ENCODE measurements at regions not wholly inside any gene's neighbourhood (a gene's known extent, or its start where the extent isn't known, plus 50 kb on each side); places are given as distances from the start of the nearest gene placed in this dataset.
A peak's percentile ranks its signal among the peaks of the same experiment; 100 is the strongest.

GRCh38 chr9:4423207-4423610, 67.1 kb upstream of the SLC1A1 start:
- Mint-ChIP-seq H3K4me1 (peaks cover 4 to 27% (median 17%) of the 10 kb centered on the region in 7 donors), H3K36me3 (no peaks in the 10 kb centered on the region), H3K27ac (no peak overlapping the region), H3K9me3 (peaks cover 0 to 2% (median 0%) of the 10 kb centered on the region in 11 donors), H3K4me3 (no peak overlapping the region), H3K27me3 (peaks cover 0 to 2% (median 0%) of the 10 kb centered on the region in 5 donors)
- Histone ChIP-seq H3K27ac (ENCODE audit: low read depth, low read length) (no peak overlapping the region), H3K4me3 (ENCODE audit: low read length) (no peak overlapping the region), H3K27me3 (ENCODE audit: control insufficient read depth in 2 of 2, insufficient read depth in 2 of 2, low read length in 2 of 2) (no peaks in the 10 kb centered on the region), H3K4me1 (ENCODE audit: control insufficient read depth in 2 of 2, insufficient read depth in 2 of 2, low read length in 2 of 2) (peaks cover 0 to 5% of the 10 kb centered on the region in 2 donors), H3K36me3 (ENCODE audit: control insufficient read depth in 2 of 3, insufficient read depth in 3 of 3, low read length in 3 of 3) (no peaks in the 10 kb centered on the region), H3K9me3 (ENCODE audit: control insufficient read depth in 2 of 3, low read length in 3 of 3) (no peaks in the 10 kb centered on the region)
- no peak for DNase-seq
- ATAC-seq, result no peak
- intact Hi-C loops (cut with micrococcal nuclease), result no loop called here
- ChIA-PET POLR2A (no interaction called here), CTCF (no interaction called here)

GRCh38 chr9:4422495-4422894, 67.8 kb upstream of the SLC1A1 start:
- peak overlapping the region in 7 of 10 donors; percentile 1 to 28 (median 12) for H3K4me3 Mint-ChIP-seq
- intact Hi-C loops (cut with micrococcal nuclease), result no loop called here
- H3K4me3 ChIP-seq (ENCODE audit: low read length), result no peak overlapping the region
- peaks cover 4 to 27% (median 17%) of the 10 kb centered on the region in 7 donors for H3K4me1 Mint-ChIP-seq
- H3K27ac ChIP-seq (ENCODE audit: low read depth, low read length), result no peak overlapping the region
- H3K9me3 Mint-ChIP-seq, result peaks cover 0 to 2% (median 0%) of the 10 kb centered on the region in 11 donors
- peaks cover 0 to 5% of the 10 kb centered on the region in 2 donors for H3K4me1 ChIP-seq (ENCODE audit: control insufficient read depth in 2 of 2, insufficient read depth in 2 of 2, low read length in 2 of 2)
- ATAC-seq, result peak; percentile 75
- no peaks in the 10 kb centered on the region for H3K36me3 ChIP-seq (ENCODE audit: control insufficient read depth in 2 of 3, insufficient read depth in 3 of 3, low read length in 3 of 3)
- peaks cover 0 to 2% (median 0%) of the 10 kb centered on the region in 5 donors for H3K27me3 Mint-ChIP-seq
- ChIA-PET POLR2A (no interaction called here), CTCF (interaction anchor here (0.6 kb wide), 1 partner anchor 271 kb away, joined by 3 read pairs; no protein-coding TSS in a partner anchor)
- H3K27me3 ChIP-seq (ENCODE audit: control insufficient read depth in 2 of 2, insufficient read depth in 2 of 2, low read length in 2 of 2), result no peaks in the 10 kb centered on the region
- DNase-seq, result peak in 6 of 9 donors; percentile 15 to 50 (median 34)
- peak overlapping the region in 5 of 9 donors; percentile 0 to 43 (median 1) for H3K27ac Mint-ChIP-seq
- no peaks in the 10 kb centered on the region for H3K9me3 ChIP-seq (ENCODE audit: control insufficient read depth in 2 of 3, low read length in 3 of 3)
- no peaks in the 10 kb centered on the region for H3K36me3 Mint-ChIP-seq

GRCh38 chr9:4421847-4422246, 68.4 kb upstream of the SLC1A1 start:
- CTCF ChIA-PET, result interaction anchor here (0.6 kb wide), 1 partner anchor 271 kb away, joined by 3 read pairs; no protein-coding TSS in a partner anchor
- Mint-ChIP-seq H3K4me3 (peak overlapping the region in 1 of 10 donors; percentile 16), H3K36me3 (no peaks in the 10 kb centered on the region), H3K9me3 (peaks cover 0 to 2% (median 0%) of the 10 kb centered on the region in 11 donors), H3K4me1 (peaks cover 4 to 27% (median 17%) of the 10 kb centered on the region in 7 donors), H3K27ac (peak overlapping the region in 3 of 9 donors; percentile 0 to 10 (median 1)), H3K27me3 (peaks cover 0 to 6% (median 0%) of the 10 kb centered on the region in 5 donors)
- Histone ChIP-seq H3K27me3 (ENCODE audit: control insufficient read depth in 2 of 2, insufficient read depth in 2 of 2, low read length in 2 of 2) (no peaks in the 10 kb centered on the region), H3K4me1 (ENCODE audit: control insufficient read depth in 2 of 2, insufficient read depth in 2 of 2, low read length in 2 of 2) (peaks cover 0 to 5% of the 10 kb centered on the region in 2 donors), H3K36me3 (ENCODE audit: control insufficient read depth in 2 of 3, insufficient read depth in 3 of 3, low read length in 3 of 3) (no peaks in the 10 kb centered on the region), H3K9me3 (ENCODE audit: control insufficient read depth in 2 of 3, low read length in 3 of 3) (no peaks in the 10 kb centered on the region), H3K27ac (ENCODE audit: low read depth, low read length) (no peak overlapping the region), H3K4me3 (ENCODE audit: low read length) (no peak overlapping the region)
- intact Hi-C loops (cut with micrococcal nuclease), result no loop called here
- no peak for ATAC-seq
- no peak for DNase-seq
- POLR2A ChIA-PET, result no interaction called here

- CTCF ChIA-PET, result no interaction called here
- Mint-ChIP-seq H3K4me3 (no peak overlapping the region), H3K36me3 (no peaks in the 10 kb centered on the region), H3K9me3 (peaks cover 0 to 2% (median 0%) of the 10 kb centered on the region in 11 donors), H3K4me1 (peaks cover 4 to 27% (median 17%) of the 10 kb centered on the region in 7 donors), H3K27ac (no peak overlapping the region), H3K27me3 (peaks cover 0 to 6% (median 0%) of the 10 kb centered on the region in 5 donors)
- no peak overlapping the region for H3K27ac ChIP-seq (ENCODE audit: low read depth, low read length)
- no peak overlapping the region for H3K4me3 ChIP-seq (ENCODE audit: low read length)
- H3K36me3 ChIP-seq (ENCODE audit: control insufficient read depth in 2 of 3, insufficient read depth in 3 of 3, low read length in 3 of 3), result no peaks in the 10 kb centered on the region
- POLR2A ChIA-PET, result no interaction called here
- intact Hi-C loops (cut with micrococcal nuclease), result no loop called here
- H3K9me3 ChIP-seq (ENCODE audit: control insufficient read depth in 2 of 3, low read length in 3 of 3), result no peaks in the 10 kb centered on the region
- ATAC-seq (no peak), DNase-seq (no peak)
- peaks cover 0 to 5% of the 10 kb centered on the region in 2 donors for H3K4me1 ChIP-seq (ENCODE audit: control insufficient read depth in 2 of 2, insufficient read depth in 2 of 2, low read length in 2 of 2)
- H3K27me3 ChIP-seq (ENCODE audit: control insufficient read depth in 2 of 2, insufficient read depth in 2 of 2, low read length in 2 of 2), result no peaks in the 10 kb centered on the region
Observed at GRCh38 chr9:4420351-4420750, 69.9 kb upstream of the SLC1A1 start.

GRCh38 chr9:4417578-4418325, 72.5 kb upstream of the SLC1A1 start:
- ChIA-PET POLR2A (no interaction called here), CTCF (no interaction called here)
- ATAC-seq (no peak), DNase-seq (no peak)
- intact Hi-C loops (cut with micrococcal nuclease), result no loop called here
- Histone ChIP-seq H3K27me3 (ENCODE audit: control insufficient read depth in 2 of 2, insufficient read depth in 2 of 2, low read length in 2 of 2) (no peaks in the 10 kb centered on the region), H3K27ac (ENCODE audit: low read depth, low read length) (no peak overlapping the region), H3K36me3 (ENCODE audit: control insufficient read depth in 2 of 3, insufficient read depth in 3 of 3, low read length in 3 of 3) (no peaks in the 10 kb centered on the region), H3K4me1 (ENCODE audit: control insufficient read depth in 2 of 2, insufficient read depth in 2 of 2, low read length in 2 of 2) (peaks cover 0 to 2% of the 10 kb centered on the region in 2 donors), H3K9me3 (ENCODE audit: control insufficient read depth in 2 of 3, low read length in 3 of 3) (no peaks in the 10 kb centered on the region), H3K4me3 (ENCODE audit: low read length) (no peak overlapping the region)
- Mint-ChIP-seq H3K4me3 (no peak overlapping the region), H3K27ac (no peak overlapping the region), H3K9me3 (peaks cover 0 to 2% (median 0%) of the 10 kb centered on the region in 11 donors), H3K27me3 (peaks cover 0 to 6% (median 0%) of the 10 kb centered on the region in 5 donors), H3K4me1 (peaks cover 4 to 19% (median 16%) of the 10 kb centered on the region in 7 donors), H3K36me3 (peaks cover 0 to 4% (median 0%) of the 10 kb centered on the region in 5 donors)

- Histone ChIP-seq H3K9me3 (ENCODE audit: control insufficient read depth in 2 of 3, low read length in 3 of 3) (no peaks in the 10 kb centered on the region), H3K4me1 (ENCODE audit: control insufficient read depth in 2 of 2, insufficient read depth in 2 of 2, low read length in 2 of 2) (no peaks in the 10 kb centered on the region), H3K4me3 (ENCODE audit: low read length) (no peak overlapping the region), H3K27me3 (ENCODE audit: control insufficient read depth in 2 of 2, insufficient read depth in 2 of 2, low read length in 2 of 2) (no peaks in the 10 kb centered on the region), H3K36me3 (ENCODE audit: control insufficient read depth in 2 of 3, insufficient read depth in 3 of 3, low read length in 3 of 3) (no peaks in the 10 kb centered on the region), H3K27ac (ENCODE audit: low read depth, low read length) (no peak overlapping the region)
- ATAC-seq (no peak), DNase-seq (no peak)
- Mint-ChIP-seq H3K36me3 (peaks cover 0 to 4% (median 0%) of the 10 kb centered on the region in 5 donors), H3K9me3 (peaks cover 0 to 2% (median 0%) of the 10 kb centered on the region in 11 donors), H3K4me3 (no peak overlapping the region), H3K27ac (no peak overlapping the region), H3K27me3 (peaks cover 0 to 4% (median 0%) of the 10 kb centered on the region in 5 donors), H3K4me1 (peaks cover 0 to 6% (median 3%) of the 10 kb centered on the region in 7 donors)
- CTCF ChIA-PET, result no interaction called here
- intact Hi-C loops (cut with micrococcal nuclease), result no loop called here
- POLR2A ChIA-PET, result no interaction called here
Observed at GRCh38 chr9:4416467-4416866, 73.8 kb upstream of the SLC1A1 start.

Measured in naive thymus-derived CD4-positive, alpha-beta T cell (primary cell).